ENCODE measurements at regions not wholly inside any gene's neighbourhood (a gene's known extent, or its start where the extent isn't known, plus 50 kb on each side); places are given as distances from the start of the nearest gene placed in this dataset.
A peak's percentile ranks its signal among the peaks of the same experiment; 100 is the strongest.

- in situ Hi-C loops (cut with HindIII; ENCODE audit: low sequenced_read_pairs): no loop called here
- TF ChIP-seq, protein P1, sequence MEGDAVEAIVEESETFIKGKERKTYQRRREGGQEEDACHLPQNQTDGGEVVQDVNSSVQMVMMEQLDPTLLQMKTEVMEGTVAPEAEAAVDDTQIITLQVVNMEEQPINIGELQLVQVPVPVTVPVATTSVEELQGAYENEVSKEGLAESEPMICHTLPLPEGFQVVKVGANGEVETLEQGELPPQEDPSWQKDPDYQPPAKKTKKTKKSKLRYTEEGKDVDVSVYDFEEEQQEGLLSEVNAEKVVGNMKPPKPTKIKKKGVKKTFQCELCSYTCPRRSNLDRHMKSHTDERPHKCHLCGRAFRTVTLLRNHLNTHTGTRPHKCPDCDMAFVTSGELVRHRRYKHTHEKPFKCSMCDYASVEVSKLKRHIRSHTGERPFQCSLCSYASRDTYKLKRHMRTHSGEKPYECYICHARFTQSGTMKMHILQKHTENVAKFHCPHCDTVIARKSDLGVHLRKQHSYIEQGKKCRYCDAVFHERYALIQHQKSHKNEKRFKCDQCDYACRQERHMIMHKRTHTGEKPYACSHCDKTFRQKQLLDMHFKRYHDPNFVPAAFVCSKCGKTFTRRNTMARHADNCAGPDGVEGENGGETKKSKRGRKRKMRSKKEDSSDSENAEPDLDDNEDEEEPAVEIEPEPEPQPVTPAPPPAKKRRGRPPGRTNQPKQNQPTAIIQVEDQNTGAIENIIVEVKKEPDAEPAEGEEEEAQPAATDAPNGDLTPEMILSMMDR (IDR thresholded peaks at IDR 0.05; ENCODE audit: low read depth, low read length, missing control alignments): no peak
- no peak for DNase-seq (ENCODE audit: low read depth)
- H3K4me3 ChIP-seq (ENCODE audit: low read depth, low read length): no peak overlapping the region
Measured at GRCh38 chr9:115237385-115237998, 119.5 kb upstream of the TNC start.

- TF ChIP-seq, protein P1 (IDR thresholded peaks at IDR 0.05; ENCODE audit: low read depth, low read length, missing control alignments): no peak
- in situ Hi-C loops (cut with HindIII; ENCODE audit: low sequenced_read_pairs): no loop called here
Measured at GRCh38 chr9:115240676-115241075, 122.7 kb upstream of the TNC start.

DNA sequence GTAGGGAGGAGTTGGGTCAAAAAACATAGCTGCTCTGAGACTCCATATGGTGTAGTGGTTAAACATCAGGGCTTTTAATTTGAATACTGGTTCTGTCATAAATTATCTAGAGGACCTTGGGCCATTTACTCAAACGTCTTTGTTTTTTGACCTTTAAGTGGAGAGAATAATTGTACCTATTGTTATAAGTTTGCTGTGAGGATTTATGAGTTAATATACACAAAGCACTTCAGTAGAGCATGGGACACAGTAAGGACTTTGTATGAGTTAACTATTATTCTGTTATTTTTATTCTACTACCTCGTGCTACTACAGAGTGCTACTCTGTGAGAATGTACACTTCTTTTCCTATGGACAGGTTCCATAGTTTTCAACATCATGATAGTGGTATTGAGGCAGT, 123.7 kb upstream of the TNC start:
- H3K4me3 ChIP-seq (ENCODE audit: low read depth, low read length): no peak overlapping the region
- in situ Hi-C loops (cut with HindIII; ENCODE audit: low sequenced_read_pairs): no loop called here
- TF ChIP-seq, protein P1 (IDR thresholded peaks at IDR 0.05; ENCODE audit: low read depth, low read length, missing control alignments): no peak
- DNase-seq (ENCODE audit: low read depth): no peak

More at GRCh38 chr9:115240676-115241075, 122.7 kb upstream of the TNC start:
- DNase-seq (ENCODE audit: low read depth): peak; percentile 20
- no peak overlapping the region for H3K4me3 ChIP-seq (ENCODE audit: low read depth, low read length)

- in situ Hi-C loops (cut with HindIII; ENCODE audit: low sequenced_read_pairs): no loop called here
- no peak overlapping the region for H3K4me3 ChIP-seq (ENCODE audit: low read depth, low read length)
- TF ChIP-seq, protein P1 (IDR thresholded peaks at IDR 0.05; ENCODE audit: low read depth, low read length, missing control alignments): no peak
- no peak for DNase-seq (ENCODE audit: low read depth)
Measured at GRCh38 chr9:115249488-115249887, 131.5 kb upstream of the TNC start.

DNA sequence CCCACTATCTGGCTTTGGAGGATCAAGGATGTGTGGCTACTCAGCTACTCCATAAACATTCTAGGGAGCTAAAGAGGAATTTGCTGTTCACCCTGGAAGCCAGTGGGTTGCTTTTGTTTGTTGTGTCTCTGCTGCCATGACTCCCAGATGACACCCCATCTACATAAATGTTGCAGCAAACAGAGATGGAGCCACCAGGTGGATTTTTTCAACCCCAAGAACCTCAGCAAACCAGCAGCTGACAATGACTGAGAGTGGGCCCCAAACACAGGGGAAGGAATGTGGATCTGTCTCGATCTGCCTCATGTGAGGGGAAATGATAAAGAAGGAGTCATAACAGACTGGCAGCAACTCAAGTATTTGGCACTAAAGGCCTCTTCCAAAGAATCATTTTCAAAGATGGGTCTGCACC, 132.7 kb upstream of the TNC start:
- in situ Hi-C loops (cut with HindIII; ENCODE audit: low sequenced_read_pairs): no loop called here
- no peak overlapping the region for H3K4me3 ChIP-seq (ENCODE audit: low read depth, low read length)
- TF ChIP-seq, protein P1 (IDR thresholded peaks at IDR 0.05; ENCODE audit: low read depth, low read length, missing control alignments): no peak
- peak; percentile 22 for DNase-seq (ENCODE audit: low read depth)

GRCh38 chr9:115254287-115255180, 136.6 kb upstream of the TNC start:
- no peak for DNase-seq (ENCODE audit: low read depth)
- TF ChIP-seq, protein P1 (IDR thresholded peaks at IDR 0.05; ENCODE audit: low read depth, low read length, missing control alignments): no peak
- no peak overlapping the region for H3K4me3 ChIP-seq (ENCODE audit: low read depth, low read length)
- in situ Hi-C loops (cut with HindIII; ENCODE audit: low sequenced_read_pairs): no loop called here

Data from astrocyte of the cerebellum (primary cell).